Neural cell (in vitro differentiated cells): ENCODE measurements at regions not wholly inside any gene's neighbourhood (a gene's known extent, or its start where the extent isn't known, plus 50 kb on each side); places are given as distances from the start of the nearest gene placed in this dataset.
"Not testable (repeated sequence)": the region's sequence is repeated elsewhere in the genome, so short reads cannot be mapped to it uniquely, and the experiment has no call there.

Experiments used
- H2AFZ ChIP-seq: fragments of 200-600, 300-800 bp; sonication (generic), shearing (Covaris generic); 2 replicates; pipeline ENCODE4 v1.6.0; 2014; ENCODE audit warnings: low read depth, mild to moderate bottlenecking, antibody characterized with exemption, low read length, moderate library complexity
- H3F3A ChIP-seq: fragments of 200-600 bp; shearing (Covaris generic); 2 replicates; pipeline ENCODE4 v1.6.1; 2016; ENCODE audit warnings: mild to moderate bottlenecking, moderate library complexity, mixed read lengths, antibody characterized with exemption, low read length; ENCODE audit not compliant: insufficient read depth, poor library complexity, severe bottlenecking
- H3K27ac ChIP-seq: fragments of 200-600, 300-800 bp; sonication (generic), shearing (Covaris generic); 2 replicates; pipeline ENCODE4 v1.5.1; 2014; ENCODE audit warnings: mild to moderate bottlenecking, low read length, moderate library complexity
- H3K27me3 ChIP-seq: fragments of 300-800, 200-600 bp; sonication (generic), shearing (Covaris generic); 2 replicates; pipeline ENCODE4 v1.6.0; 2014; ENCODE audit warnings: mild to moderate bottlenecking, low read depth, low read length, moderate library complexity; ENCODE audit not compliant: insufficient read depth
- H3K36me3 ChIP-seq: fragments of 300-800, 200-600 bp; sonication (generic), shearing (Covaris generic); 2 replicates; pipeline ENCODE4 v1.5.1; 2014; ENCODE audit warnings: mild to moderate bottlenecking, antibody characterized with exemption, low read length, moderate library complexity; ENCODE audit not compliant: insufficient read depth
- H3K4me2 ChIP-seq: fragments of 300-800, 200-600 bp; sonication (generic), shearing (Covaris generic); 2 replicates; pipeline ENCODE4 v1.6.0; 2014; ENCODE audit warnings: mild to moderate bottlenecking, low read length
- H3K4me3 ChIP-seq: fragments of 300-800, 200-600 bp; sonication (generic), shearing (Covaris generic); 2 replicates; pipeline ENCODE4 v1.5.1; 2014; ENCODE audit warnings: mild to moderate bottlenecking, low read length, moderate library complexity
- H3K79me2 ChIP-seq: fragments of 200-600 bp; shearing (Covaris generic); replicated peaks from 2 replicates; pipeline ENCODE4 v1.6.0; 2014; ENCODE audit warnings: mild to moderate bottlenecking, low read length, moderate library complexity; ENCODE audit not compliant: insufficient read depth
- H3K9ac ChIP-seq: fragments of 300-800, 200-600 bp; sonication (generic), shearing (Covaris generic); 2 replicates; pipeline ENCODE4 v1.6.1; 2016; ENCODE audit warnings: mild to moderate bottlenecking, low read length, mixed read lengths
- H3K9me2 ChIP-seq: fragments of 200-600 bp; shearing (Covaris generic); 2 replicates; pipeline ENCODE4 v1.6.1; 2016; ENCODE audit warnings: mild to moderate bottlenecking, low read length, mixed read lengths; ENCODE audit not compliant: insufficient read depth
- H3K9me3 ChIP-seq: fragments of 200-600, 300-800 bp; sonication (generic), shearing (Covaris generic); 2 replicates; pipeline ENCODE4 v1.6.1; 2016; ENCODE audit warnings: mild to moderate bottlenecking, mixed run types, low read length, moderate library complexity, mixed read lengths
- H4K20me1 ChIP-seq: fragments of 200-600 bp; shearing (Covaris generic); 2 replicates; pipeline ENCODE4 v1.6.1; 2016; ENCODE audit warnings: mild to moderate bottlenecking, mixed run types; ENCODE audit not compliant: insufficient read depth
- EP300 ChIP-seq: fragments of 450-650 bp; conservative IDR thresholded peaks from 2 replicates; pipeline ENCODE4 v1.6.1; 2014; ENCODE audit warnings: antibody characterized with exemption, mild to moderate bottlenecking, moderate library complexity; ENCODE audit not compliant: poor library complexity, severe bottlenecking
- EZH2 ChIP-seq: fragments of 200-600, 300-800 bp; shearing (Covaris generic), sonication (generic); IDR thresholded peaks from 2 replicates; pipeline ENCODE4 v1.6.1; 2014; ENCODE audit warnings: antibody characterized with exemption, low read length, borderline replicate concordance, mild to moderate bottlenecking; ENCODE audit not compliant: insufficient read depth, poor library complexity, severe bottlenecking
- MXI1 ChIP-seq: fragments of 450-650 bp; conservative IDR thresholded peaks from 2 replicates; pipeline ENCODE4 v1.6.1; 2014; ENCODE audit warnings: antibody characterized with exemption, mild to moderate bottlenecking; ENCODE audit not compliant: poor library complexity, severe bottlenecking
- POLR2AphosphoS5 ChIP-seq: IDR thresholded peaks from 2 replicates; pipeline ENCODE4 v1.6.1; 2012
- RAD21 ChIP-seq: fragments of 450-650 bp; conservative IDR thresholded peaks from 2 replicates; pipeline ENCODE4 v1.6.1; 2014; ENCODE audit warnings: antibody characterized with exemption, mild to moderate bottlenecking, moderate library complexity
- SMC3 ChIP-seq: fragments of 450-650 bp; conservative IDR thresholded peaks from 2 replicates; pipeline ENCODE4 v1.6.1; 2014; ENCODE audit warnings: antibody characterized with exemption, mild to moderate bottlenecking, moderate library complexity; ENCODE audit not compliant: poor library complexity
- TAF1 ChIP-seq: IDR thresholded peaks from 2 replicates; pipeline ENCODE4 v1.6.1; 2012; ENCODE audit warnings: low read depth
- TF ChIP-seq, protein P1 (sequence below): IDR thresholded peaks from 2 replicates; pipeline ENCODE4 v1.6.1; 2012; ENCODE audit warnings: borderline replicate concordance
- TF ChIP-seq, protein P2 (sequence below): fragments of 450-650 bp; IDR thresholded peaks from 2 replicates; pipeline ENCODE4 v1.5.1; 2014; ENCODE audit warnings: antibody characterized with exemption, mild to moderate bottlenecking, moderate library complexity; ENCODE audit not compliant: poor library complexity, severe bottlenecking

DNA sequence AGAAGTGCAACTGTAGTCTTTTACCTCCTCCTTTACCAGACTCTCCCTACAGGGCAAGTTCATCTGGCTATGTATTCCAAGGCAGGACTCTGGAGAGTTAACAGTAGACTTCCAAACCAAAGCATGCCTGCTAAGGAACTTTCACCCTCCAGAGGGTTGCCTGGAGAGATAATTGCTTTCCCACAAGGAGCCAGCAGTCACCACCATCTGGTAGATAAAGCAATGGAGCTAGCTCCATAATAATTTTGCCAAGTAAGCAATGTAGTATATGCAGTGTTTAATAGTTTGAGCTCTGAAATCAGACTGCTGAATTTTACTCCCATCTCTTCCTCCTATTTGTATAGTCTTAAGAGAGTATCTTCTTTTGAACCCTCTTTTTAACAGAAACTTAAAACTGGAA is 566.8 kb upstream of the PTGER4 start:
- Histone ChIP-seq H3K9me2 (no peaks in the 10 kb centered on the region), H3K9me3 (no peaks in the 10 kb centered on the region), H4K20me1 (no peaks in the 10 kb centered on the region), H3K9ac (no peak overlapping the region), H3K79me2 (no peaks in the 10 kb centered on the region), H3K27me3 (no peaks in the 10 kb centered on the region), H2AFZ (no peak overlapping the region), H3K4me3 (no peak overlapping the region), H3F3A (no peaks in the 10 kb centered on the region), H3K36me3 (no peaks in the 10 kb centered on the region), H3K4me2 (no peak overlapping the region), H3K27ac (no peak overlapping the region)
- TF ChIP-seq TAF1 (no peak), MXI1 (no peak), SMC3 (no peak), EP300 (no peak), RAD21 (no peak), EZH2 (no peak), POLR2AphosphoS5 (no peak)
- TF ChIP-seq, protein P1, sequence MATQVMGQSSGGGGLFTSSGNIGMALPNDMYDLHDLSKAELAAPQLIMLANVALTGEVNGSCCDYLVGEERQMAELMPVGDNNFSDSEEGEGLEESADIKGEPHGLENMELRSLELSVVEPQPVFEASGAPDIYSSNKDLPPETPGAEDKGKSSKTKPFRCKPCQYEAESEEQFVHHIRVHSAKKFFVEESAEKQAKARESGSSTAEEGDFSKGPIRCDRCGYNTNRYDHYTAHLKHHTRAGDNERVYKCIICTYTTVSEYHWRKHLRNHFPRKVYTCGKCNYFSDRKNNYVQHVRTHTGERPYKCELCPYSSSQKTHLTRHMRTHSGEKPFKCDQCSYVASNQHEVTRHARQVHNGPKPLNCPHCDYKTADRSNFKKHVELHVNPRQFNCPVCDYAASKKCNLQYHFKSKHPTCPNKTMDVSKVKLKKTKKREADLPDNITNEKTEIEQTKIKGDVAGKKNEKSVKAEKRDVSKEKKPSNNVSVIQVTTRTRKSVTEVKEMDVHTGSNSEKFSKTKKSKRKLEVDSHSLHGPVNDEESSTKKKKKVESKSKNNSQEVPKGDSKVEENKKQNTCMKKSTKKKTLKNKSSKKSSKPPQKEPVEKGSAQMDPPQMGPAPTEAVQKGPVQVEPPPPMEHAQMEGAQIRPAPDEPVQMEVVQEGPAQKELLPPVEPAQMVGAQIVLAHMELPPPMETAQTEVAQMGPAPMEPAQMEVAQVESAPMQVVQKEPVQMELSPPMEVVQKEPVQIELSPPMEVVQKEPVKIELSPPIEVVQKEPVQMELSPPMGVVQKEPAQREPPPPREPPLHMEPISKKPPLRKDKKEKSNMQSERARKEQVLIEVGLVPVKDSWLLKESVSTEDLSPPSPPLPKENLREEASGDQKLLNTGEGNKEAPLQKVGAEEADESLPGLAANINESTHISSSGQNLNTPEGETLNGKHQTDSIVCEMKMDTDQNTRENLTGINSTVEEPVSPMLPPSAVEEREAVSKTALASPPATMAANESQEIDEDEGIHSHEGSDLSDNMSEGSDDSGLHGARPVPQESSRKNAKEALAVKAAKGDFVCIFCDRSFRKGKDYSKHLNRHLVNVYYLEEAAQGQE = no peak
- TF ChIP-seq, protein P2, sequence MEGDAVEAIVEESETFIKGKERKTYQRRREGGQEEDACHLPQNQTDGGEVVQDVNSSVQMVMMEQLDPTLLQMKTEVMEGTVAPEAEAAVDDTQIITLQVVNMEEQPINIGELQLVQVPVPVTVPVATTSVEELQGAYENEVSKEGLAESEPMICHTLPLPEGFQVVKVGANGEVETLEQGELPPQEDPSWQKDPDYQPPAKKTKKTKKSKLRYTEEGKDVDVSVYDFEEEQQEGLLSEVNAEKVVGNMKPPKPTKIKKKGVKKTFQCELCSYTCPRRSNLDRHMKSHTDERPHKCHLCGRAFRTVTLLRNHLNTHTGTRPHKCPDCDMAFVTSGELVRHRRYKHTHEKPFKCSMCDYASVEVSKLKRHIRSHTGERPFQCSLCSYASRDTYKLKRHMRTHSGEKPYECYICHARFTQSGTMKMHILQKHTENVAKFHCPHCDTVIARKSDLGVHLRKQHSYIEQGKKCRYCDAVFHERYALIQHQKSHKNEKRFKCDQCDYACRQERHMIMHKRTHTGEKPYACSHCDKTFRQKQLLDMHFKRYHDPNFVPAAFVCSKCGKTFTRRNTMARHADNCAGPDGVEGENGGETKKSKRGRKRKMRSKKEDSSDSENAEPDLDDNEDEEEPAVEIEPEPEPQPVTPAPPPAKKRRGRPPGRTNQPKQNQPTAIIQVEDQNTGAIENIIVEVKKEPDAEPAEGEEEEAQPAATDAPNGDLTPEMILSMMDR = no peak

DNA sequence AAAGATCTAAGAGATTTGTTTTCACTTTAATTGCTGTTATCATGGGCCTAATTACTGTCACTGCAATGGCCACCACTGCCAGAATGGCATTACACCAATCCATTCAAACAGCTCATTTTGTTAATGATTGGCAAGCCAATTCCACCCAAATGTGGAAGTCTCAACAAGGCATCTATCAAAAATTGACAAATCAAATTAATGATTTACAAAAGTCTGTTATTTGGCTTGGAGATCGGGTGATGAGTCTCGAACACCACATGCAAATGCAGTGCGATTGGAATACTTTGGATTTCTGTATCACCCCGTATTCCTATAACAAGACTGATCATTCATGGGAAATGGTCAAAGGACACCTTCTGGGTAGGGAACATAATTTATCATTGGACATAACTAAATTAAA is 568.7 kb upstream of the PTGER4 start:
- H3K9me2 ChIP-seq, H2AFZ ChIP-seq, H3K79me2 ChIP-seq: not testable (repeated sequence)

DNA sequence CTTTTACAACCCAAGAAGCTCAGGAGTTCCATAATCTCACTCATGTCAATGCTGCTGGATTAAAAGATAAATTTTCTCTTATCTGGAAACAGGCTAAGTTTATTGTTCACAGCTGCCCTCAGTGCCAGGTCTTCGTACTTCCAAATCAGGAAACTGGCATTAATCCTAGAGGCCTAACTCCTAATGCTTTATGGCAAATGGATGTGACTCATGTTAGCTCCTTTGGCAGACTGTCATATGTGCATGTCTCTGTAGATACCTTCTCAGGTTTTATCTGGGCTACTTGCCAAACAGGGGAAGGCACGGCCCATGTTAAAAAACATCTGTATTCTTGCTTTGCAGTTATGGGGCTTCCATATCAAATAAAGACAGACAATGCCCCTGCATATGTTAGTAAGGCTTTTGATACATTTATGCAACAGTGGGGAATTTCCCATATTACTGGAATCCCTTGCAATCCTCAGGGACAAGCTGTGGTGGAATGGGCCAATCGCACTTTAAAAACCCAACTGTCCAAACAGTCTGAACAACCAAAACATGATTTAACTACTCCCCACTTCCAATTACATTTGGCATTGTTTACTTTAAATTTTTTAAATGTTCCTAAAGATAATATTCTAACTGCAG is 570.8 kb upstream of the PTGER4 start:
- not testable (repeated sequence) for H3K9me2 ChIP-seq, H3K4me3 ChIP-seq, H3K9me3 ChIP-seq, H4K20me1 ChIP-seq, H3K4me2 ChIP-seq, H3K9ac ChIP-seq, H2AFZ ChIP-seq, H3K27ac ChIP-seq, H3K79me2 ChIP-seq, H3K36me3 ChIP-seq, H3K27me3 ChIP-seq, H3F3A ChIP-seq

More for the DNA sequence above, 568.7 kb upstream of the PTGER4 start:
- H3F3A ChIP-seq, H3K36me3 ChIP-seq, H3K27me3 ChIP-seq, H3K4me3 ChIP-seq, H3K27ac ChIP-seq, H3K9me3 ChIP-seq, H4K20me1 ChIP-seq, H3K4me2 ChIP-seq, H3K9ac ChIP-seq: not testable (repeated sequence)

DNA sequence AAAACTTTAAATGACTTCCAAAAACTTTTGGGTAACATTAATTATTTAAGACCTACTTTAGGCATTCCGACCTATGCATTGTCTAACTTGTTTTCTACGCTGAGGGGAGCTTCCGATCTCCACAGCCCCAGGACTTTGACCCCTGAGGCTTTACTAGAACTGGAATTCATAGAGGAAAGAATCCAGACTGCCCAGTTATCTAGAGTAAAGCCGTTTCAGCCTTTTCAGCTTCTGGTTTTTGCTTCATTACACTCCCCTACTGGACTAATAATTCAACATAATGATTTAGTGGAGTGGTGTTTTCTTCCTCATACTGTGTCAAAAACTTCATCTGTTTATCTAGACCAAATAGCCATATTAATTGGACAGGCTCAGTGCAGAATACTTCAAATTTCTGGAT is 571.9 kb upstream of the PTGER4 start:
- not testable (repeated sequence) for H3K9ac ChIP-seq, H3K9me3 ChIP-seq, H3K79me2 ChIP-seq, H3K4me3 ChIP-seq, H4K20me1 ChIP-seq, H3F3A ChIP-seq, H3K4me2 ChIP-seq, H3K9me2 ChIP-seq, H3K27ac ChIP-seq, H3K36me3 ChIP-seq, H2AFZ ChIP-seq, H3K27me3 ChIP-seq
